PC-9 (cell line): ENCODE measurements at regions not wholly inside any gene's neighbourhood (a gene's known extent, or its start where the extent isn't known, plus 50 kb on each side); places are given as distances from the start of the nearest gene placed in this dataset.
"Not testable (repeated sequence)": the region's sequence is repeated elsewhere in the genome, so short reads cannot be mapped to it uniquely, and the experiment has no call there.

ENCODE experiments used
- CTCF ChIP-seq: fragments of 200-600 bp; sonication (generic); conservative IDR thresholded peaks from 2 replicates; pipeline ENCODE4 v1.6.1; 2017; ENCODE audit warnings: mixed run types, antibody characterized with exemption, mild to moderate bottlenecking, moderate library complexity
- EZH2 ChIP-seq: fragments of 200-600 bp; sonication (generic); IDR thresholded peaks from 2 replicates; pipeline ENCODE4 v1.8.0; 2017; ENCODE audit warnings: antibody characterized with exemption, low read depth

- TF ChIP-seq EZH2, CTCF: not testable (repeated sequence)
Observed at GRCh38 chr2:87678742-87679173, 69.1 kb upstream of the PLGLB2 start.
